Hepatocyte (in vitro differentiated cells): ENCODE measurements at regions not wholly inside any gene's neighbourhood (a gene's known extent, or its start where the extent isn't known, plus 50 kb on each side); places are given as distances from the start of the nearest gene placed in this dataset.

Experiments
- DNase-seq: peaks from one replicate; pipeline ENCODE4 v3.0.0-alpha.2; 2016; ENCODE audit warnings: low spot score
- H2AFZ ChIP-seq: fragments of 200-600 bp; sonication (generic); 2 replicates; pipeline ENCODE4 v1.6.0; 2016; ENCODE audit warnings: antibody characterized with exemption, mild to moderate bottlenecking
- H3K27ac ChIP-seq: fragments of 200-600 bp; sonication (generic); 2 replicates; pipeline ENCODE4 v1.5.1; 2016; ENCODE audit warnings: mild to moderate bottlenecking
- H3K27me3 ChIP-seq: fragments of 200-600 bp; sonication (generic); 2 replicates; pipeline ENCODE4 v1.6.1; 2016
- H3K36me3 ChIP-seq: fragments of 200-600 bp; sonication (generic); replicated peaks from 2 replicates; pipeline ENCODE4 v1.5.1; 2016; ENCODE audit warnings: low read depth; ENCODE audit not compliant: insufficient read depth
- H3K4me1 ChIP-seq: fragments of 200-600 bp; sonication (generic); 2 replicates; pipeline ENCODE4 v1.5.1; 2016; ENCODE audit warnings: mild to moderate bottlenecking, moderate library complexity; ENCODE audit not compliant: insufficient read depth
- H3K4me2 ChIP-seq: fragments of 200-600 bp; sonication (generic); 2 replicates; pipeline ENCODE4 v1.6.0; 2016
- H3K4me3 ChIP-seq: fragments of 200-600 bp; sonication (generic); 2 replicates; pipeline ENCODE4 v1.5.1; 2016; ENCODE audit warnings: mild to moderate bottlenecking
- H3K79me2 ChIP-seq: fragments of 200-600 bp; sonication (generic); 2 replicates; pipeline ENCODE4 v1.6.0; 2017; ENCODE audit warnings: mild to moderate bottlenecking
- H3K9me2 ChIP-seq: fragments of 200-600 bp; sonication (generic); replicated peaks from 2 replicates; pipeline ENCODE4 v1.6.0; 2017; ENCODE audit warnings: mild to moderate bottlenecking; ENCODE audit not compliant: insufficient read depth
- H3K9me3 ChIP-seq: fragments of 200-600 bp; sonication (generic); 2 replicates; pipeline ENCODE4 v1.5.1; 2016; ENCODE audit warnings: low read depth, mild to moderate bottlenecking
- H4K20me1 ChIP-seq: fragments of 200-600 bp; sonication (generic); 2 replicates; pipeline ENCODE4 v1.6.0; 2016; ENCODE audit warnings: mild to moderate bottlenecking; ENCODE audit not compliant: insufficient read depth, poor library complexity, severe bottlenecking
- CTCF ChIP-seq: fragments of 200-600 bp; sonication (generic); IDR thresholded peaks from 2 replicates; pipeline ENCODE4 v1.5.1; 2016; ENCODE audit warnings: antibody characterized with exemption, mild to moderate bottlenecking; ENCODE audit not compliant: poor library complexity
- EZH2 ChIP-seq: fragments of 200-600 bp; sonication (generic); IDR thresholded peaks from 2 replicates; pipeline ENCODE4 v1.6.1; 2016; ENCODE audit warnings: antibody characterized with exemption, mild to moderate bottlenecking, borderline replicate concordance
- EZH2phosphoT487 ChIP-seq: fragments of 200-600 bp; sonication (generic); IDR thresholded peaks from one replicate; pipeline ENCODE4 v1.6.1; 2018; ENCODE audit warnings: antibody characterized with exemption, mild to moderate bottlenecking, low read depth, moderate library complexity; ENCODE audit not compliant: unreplicated experiment, severe bottlenecking
- WGBS: methylation state at CpG from one replicate; pipeline ENCODE4 v1.1.6; 2016; ENCODE audit warnings: low lambda C conversion rate; ENCODE audit errors: missing lambda C conversion rate; 5-methylcytosine and 5-hydroxymethylcytosine counted together

- Histone ChIP-seq H3K27me3 (no peaks in the 10 kb centered on the region), H4K20me1 (no peaks in the 10 kb centered on the region), H3K9me3 (no peaks in the 10 kb centered on the region), H3K4me3 (no peak overlapping the region), H3K79me2 (no peaks in the 10 kb centered on the region), H3K4me2 (no peak overlapping the region), H3K36me3 (no peaks in the 10 kb centered on the region), H3K27ac (no peak overlapping the region), H3K9me2 (no peaks in the 10 kb centered on the region), H3K4me1 (no peaks in the 10 kb centered on the region), H2AFZ (no peak overlapping the region)
- DNase-seq, result no peak
- 70% methylated on average over 1 of the region's 1 CpG for WGBS
- TF ChIP-seq EZH2, result no peak
- no peak for TF ChIP-seq CTCF
- no peak for TF ChIP-seq EZH2phosphoT487
Observed at GRCh38 chr4:137998666-137999429, 243.3 kb downstream of the SLC7A11 start.

GRCh38 chr4:137997496-137997895 lies 244.7 kb downstream of the SLC7A11 start:
- Histone ChIP-seq H3K27me3 (no peaks in the 10 kb centered on the region), H4K20me1 (no peaks in the 10 kb centered on the region), H3K79me2 (no peaks in the 10 kb centered on the region), H3K36me3 (no peaks in the 10 kb centered on the region), H3K27ac (no peak overlapping the region), H3K4me1 (no peaks in the 10 kb centered on the region), H3K4me3 (no peak overlapping the region), H3K9me3 (no peaks in the 10 kb centered on the region), H3K9me2 (no peaks in the 10 kb centered on the region), H3K4me2 (no peak overlapping the region), H2AFZ (no peak overlapping the region)
- WGBS, result 58% methylated on average over 1 of the region's 1 CpG
- DNase-seq, result no peak
- no peak for TF ChIP-seq CTCF
- no peak for TF ChIP-seq EZH2phosphoT487
- TF ChIP-seq EZH2, result no peak

GRCh38 chr4:137994853-137995252 lies 247.3 kb downstream of the SLC7A11 start:
- H3K79me2 ChIP-seq, result no peaks in the 10 kb centered on the region
- TF ChIP-seq EZH2phosphoT487, result no peak
- no peak for TF ChIP-seq CTCF
- TF ChIP-seq EZH2, result no peak
- H3K36me3 ChIP-seq, result no peaks in the 10 kb centered on the region
- no peak overlapping the region for H3K4me2 ChIP-seq
- H2AFZ ChIP-seq, result no peak overlapping the region
- no peak for DNase-seq
- H3K9me2 ChIP-seq, result no peaks in the 10 kb centered on the region
- H3K9me3 ChIP-seq, result no peaks in the 10 kb centered on the region
- no peak overlapping the region for H3K27ac ChIP-seq
- H3K4me3 ChIP-seq, result no peak overlapping the region
- H4K20me1 ChIP-seq, result no peaks in the 10 kb centered on the region
- no peaks in the 10 kb centered on the region for H3K27me3 ChIP-seq
- H3K4me1 ChIP-seq, result no peaks in the 10 kb centered on the region
